ENCODE measurements at regions not wholly inside any gene's neighbourhood (a gene's known extent, or its start where the extent isn't known, plus 50 kb on each side); places are given as distances from the start of the nearest gene placed in this dataset.
"Not testable (repeated sequence)": the region's sequence is repeated elsewhere in the genome, so short reads cannot be mapped to it uniquely, and the experiment has no call there.

DNA sequence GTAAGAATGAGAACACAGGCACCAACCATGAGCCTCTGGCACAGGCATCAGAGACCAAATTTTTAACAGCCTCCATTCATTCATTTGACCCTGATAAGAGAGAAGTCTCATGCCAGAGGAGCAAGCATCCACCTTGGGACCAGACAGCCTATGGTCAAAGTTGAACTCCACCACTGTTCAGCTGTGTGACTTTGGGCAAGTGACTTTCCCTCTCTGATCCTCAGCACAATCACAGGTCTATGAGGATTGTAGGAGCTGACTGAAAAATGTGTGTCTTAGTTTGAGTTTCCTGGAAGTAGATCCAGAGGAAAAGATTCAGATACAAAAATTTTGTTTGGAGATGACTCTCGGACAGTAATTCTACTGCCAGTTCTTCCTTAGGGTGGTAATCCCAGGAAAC lies 645.1 kb upstream of the DEFB115 start:
- Histone ChIP-seq H3K36me3 (no peaks in the 10 kb centered on the region), H3K27ac (no peak overlapping the region), H3K9me3 (no peaks in the 10 kb centered on the region), H3K4me1 (no peaks in the 10 kb centered on the region), H3K4me3 (no peak overlapping the region), H3K27me3 (no peaks in the 10 kb centered on the region)
- no peak for TF ChIP-seq CTCF (IDR thresholded peaks at IDR 0.05)
- no peak for TF ChIP-seq POLR2A (IDR thresholded peaks at IDR 0.05)
- intact Hi-C loops (cut with DNase I; ENCODE audit: low total_unique reads) = no loop called here
- no peak for DNase-seq

GRCh38 chr20:30621346-30621745 lies 636.1 kb upstream of the DEFB115 start:
- intact Hi-C loops (cut with DNase I; ENCODE audit: low total_unique reads); H3K27ac ChIP-seq; H3K4me3 ChIP-seq; H3K36me3 ChIP-seq; DNase-seq; H3K27me3 ChIP-seq; H3K4me1 ChIP-seq; H3K9me3 ChIP-seq: not testable (repeated sequence)

DNA sequence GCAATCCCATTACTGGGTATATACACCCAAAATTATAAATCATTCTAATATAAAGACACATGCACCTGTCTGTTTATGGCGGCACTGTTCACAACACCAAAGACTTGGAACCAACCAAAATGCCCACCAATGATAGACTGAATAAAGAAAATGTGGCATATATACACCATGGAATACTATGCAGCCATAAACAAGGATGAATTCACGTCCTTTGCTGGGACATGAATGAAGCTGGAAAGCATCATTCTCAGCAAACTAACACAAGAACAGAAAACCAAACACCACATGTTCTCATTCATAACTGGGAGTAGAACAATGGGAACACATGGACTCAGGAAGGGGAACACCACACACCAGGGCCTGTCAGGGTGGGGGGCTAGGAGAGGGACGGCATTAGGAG lies 633.2 kb upstream of the DEFB115 start:
- H3K4me1 ChIP-seq; H3K27me3 ChIP-seq; H3K27ac ChIP-seq; H3K9me3 ChIP-seq; H3K4me3 ChIP-seq; intact Hi-C loops (cut with DNase I; ENCODE audit: low total_unique reads); H3K36me3 ChIP-seq; DNase-seq: not testable (repeated sequence)

DNA sequence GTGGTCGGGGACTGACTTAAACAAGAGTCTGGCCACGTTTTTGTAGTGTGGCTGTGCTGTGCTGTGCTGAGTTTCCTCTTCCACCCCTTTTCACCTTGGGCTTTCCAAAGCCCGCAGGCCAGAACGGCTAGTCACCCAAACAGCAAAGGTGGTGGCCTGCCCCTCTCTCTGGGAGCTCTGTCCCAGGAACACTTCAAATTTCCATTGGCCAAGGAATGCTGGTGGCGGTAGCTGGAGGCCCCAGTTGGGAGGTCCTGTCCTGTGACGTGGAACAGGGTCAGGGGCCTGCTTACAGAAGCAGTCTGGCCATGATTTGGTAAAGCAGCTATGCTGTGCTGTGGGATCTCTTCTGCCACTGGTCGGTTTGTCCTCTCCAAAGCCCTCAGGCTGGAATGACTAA lies 628.1 kb upstream of the DEFB115 start:
- H3K36me3 ChIP-seq; H3K27ac ChIP-seq; intact Hi-C loops (cut with DNase I; ENCODE audit: low total_unique reads); H3K9me3 ChIP-seq; H3K27me3 ChIP-seq; H3K4me1 ChIP-seq; H3K4me3 ChIP-seq; DNase-seq: not testable (repeated sequence)

- intact Hi-C loops (cut with DNase I; ENCODE audit: low total_unique reads) = no loop called here
- DNase-seq = no peak
- Histone ChIP-seq H3K36me3 (no peaks in the 10 kb centered on the region), H3K4me1 (no peaks in the 10 kb centered on the region), H3K9me3 (no peaks in the 10 kb centered on the region), H3K27ac (no peak overlapping the region), H3K27me3 (no peaks in the 10 kb centered on the region), H3K4me3 (no peak overlapping the region)
- no peak for TF ChIP-seq CTCF (IDR thresholded peaks at IDR 0.05)
- TF ChIP-seq POLR2A (IDR thresholded peaks at IDR 0.05) = no peak
Observed at GRCh38 chr20:30630761-30631160, 626.7 kb upstream of the DEFB115 start.

DNA sequence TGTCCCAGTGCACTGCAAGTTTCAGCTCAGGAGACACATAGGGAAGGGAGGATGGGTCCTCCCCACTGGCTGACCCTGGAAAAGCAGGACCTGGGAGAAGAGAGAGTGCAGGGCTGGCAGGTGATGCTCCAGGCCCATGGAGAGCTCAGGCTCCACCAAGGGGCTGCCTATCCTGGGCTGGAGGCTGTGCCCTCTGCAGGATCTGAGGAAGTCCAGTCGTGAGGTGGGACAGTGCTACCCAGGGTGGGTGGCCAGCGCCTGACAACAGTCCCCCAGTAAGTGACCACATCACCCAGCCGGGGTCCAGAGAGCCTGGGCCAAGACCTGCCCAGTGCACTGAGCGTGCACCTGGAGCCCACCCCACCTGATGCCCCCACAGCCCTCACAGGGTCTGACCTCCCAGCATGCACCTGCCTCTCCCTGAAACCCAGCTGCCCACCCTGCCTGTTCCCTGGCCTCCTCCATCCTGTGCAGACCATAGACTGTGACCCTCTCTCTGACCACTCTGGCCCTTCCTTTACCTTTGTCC lies 626.1 kb upstream of the DEFB115 start:
- intact Hi-C loops (cut with DNase I; ENCODE audit: low total_unique reads); H3K4me3 ChIP-seq; H3K27ac ChIP-seq; H3K4me1 ChIP-seq; H3K36me3 ChIP-seq; DNase-seq; H3K27me3 ChIP-seq; H3K9me3 ChIP-seq: not testable (repeated sequence)

DNA sequence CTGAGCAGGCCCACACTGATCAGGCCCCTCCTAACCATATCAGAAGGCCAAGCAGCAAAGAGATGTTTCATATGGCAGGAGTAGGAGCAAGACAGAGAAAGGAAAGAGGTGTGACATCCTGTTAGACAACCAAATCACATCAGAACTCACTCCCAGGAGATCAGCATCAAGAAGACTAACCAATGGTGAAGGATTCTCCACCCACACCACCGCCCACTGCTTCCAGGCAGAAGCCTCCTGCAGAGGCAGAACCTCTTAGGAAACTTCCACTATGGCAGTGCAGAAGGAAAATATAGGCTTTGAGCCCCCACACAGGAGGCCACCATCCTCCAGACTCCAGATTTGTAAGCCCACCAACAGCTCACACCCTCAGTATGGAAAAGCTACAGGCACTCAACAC lies 624.7 kb upstream of the DEFB115 start:
- H3K9me3 ChIP-seq; intact Hi-C loops (cut with DNase I; ENCODE audit: low total_unique reads); H3K4me3 ChIP-seq; H3K27me3 ChIP-seq; H3K36me3 ChIP-seq; DNase-seq; H3K4me1 ChIP-seq; H3K27ac ChIP-seq: not testable (repeated sequence)

DNA sequence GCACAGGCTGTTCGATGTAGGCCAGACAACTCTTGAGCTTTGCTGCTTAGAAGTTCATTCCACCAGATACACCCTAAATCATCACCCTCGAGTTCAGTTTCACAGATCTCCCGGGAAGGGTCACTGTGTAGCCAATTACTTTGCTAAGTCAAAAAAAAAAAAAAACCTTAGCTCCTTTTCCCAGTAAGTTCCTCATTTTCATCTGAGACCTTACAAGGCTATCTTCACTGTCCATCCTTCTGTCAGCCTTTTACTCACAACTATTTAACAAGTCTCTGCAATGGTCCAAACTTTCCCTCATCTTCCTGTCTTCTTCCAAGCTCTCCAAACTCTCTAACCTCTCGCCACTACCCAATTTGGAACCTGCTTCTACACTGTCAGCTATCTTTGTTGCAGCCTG lies 615.9 kb upstream of the DEFB115 start:
- H3K4me1 ChIP-seq; H3K9me3 ChIP-seq; H3K36me3 ChIP-seq; H3K27me3 ChIP-seq; DNase-seq; intact Hi-C loops (cut with DNase I; ENCODE audit: low total_unique reads); H3K4me3 ChIP-seq; H3K27ac ChIP-seq: not testable (repeated sequence)

- H3K27me3 ChIP-seq; H3K9me3 ChIP-seq; intact Hi-C loops (cut with DNase I; ENCODE audit: low total_unique reads): not testable (repeated sequence)
Observed at GRCh38 chr20:30660982-30661381, 596.5 kb upstream of the DEFB115 start.

GRCh38 chr20:30668418-30668817 lies 589.0 kb upstream of the DEFB115 start:
- H3K4me3 ChIP-seq; DNase-seq; intact Hi-C loops (cut with DNase I; ENCODE audit: low total_unique reads); H3K4me1 ChIP-seq; H3K27ac ChIP-seq; H3K27me3 ChIP-seq; H3K36me3 ChIP-seq; H3K9me3 ChIP-seq: not testable (repeated sequence)

More at GRCh38 chr20:30660982-30661381, 596.5 kb upstream of the DEFB115 start:
- H3K36me3 ChIP-seq, H3K27ac ChIP-seq, H3K4me1 ChIP-seq, H3K4me3 ChIP-seq, DNase-seq: not testable (repeated sequence)

GRCh38 chr20:30669330-30670029 lies 588.0 kb upstream of the DEFB115 start:
- H3K27ac ChIP-seq; intact Hi-C loops (cut with DNase I; ENCODE audit: low total_unique reads); DNase-seq; H3K4me1 ChIP-seq; H3K27me3 ChIP-seq; H3K4me3 ChIP-seq; H3K9me3 ChIP-seq; H3K36me3 ChIP-seq: not testable (repeated sequence)

- H3K4me1 ChIP-seq; DNase-seq; H3K36me3 ChIP-seq; H3K27me3 ChIP-seq; H3K4me3 ChIP-seq; intact Hi-C loops (cut with DNase I; ENCODE audit: low total_unique reads); H3K9me3 ChIP-seq; H3K27ac ChIP-seq: not testable (repeated sequence)
Observed at GRCh38 chr20:30671120-30671519, 586.3 kb upstream of the DEFB115 start.
